Fibroblast of lung (primary cell): ENCODE measurements at regions not wholly inside any gene's neighbourhood (a gene's known extent, or its start where the extent isn't known, plus 50 kb on each side); places are given as distances from the start of the nearest gene placed in this dataset.

Source experiments
- EZH2 ChIP-seq: IDR thresholded peaks from 2 replicates; pipeline ENCODE4 v1.5.1; 2012; ENCODE audit warnings: low read length, control low read depth, mild to moderate bottlenecking; ENCODE audit errors: missing control alignments
- TF ChIP-seq, protein P1 (sequence below), 2 donors: IDR thresholded peaks in 1 of 2; conservative IDR thresholded peaks in 1 of 2; 1 replicate in 1 of 2; 2 replicates in 1 of 2; pipeline ENCODE4 v1.5.1; 2011 to 2012; ENCODE audit warnings: low read length in 2 of 2, control low read depth in 1 of 2, inconsistent platforms in 1 of 2, low read depth in 1 of 2, mild to moderate bottlenecking in 1 of 2

DNA sequence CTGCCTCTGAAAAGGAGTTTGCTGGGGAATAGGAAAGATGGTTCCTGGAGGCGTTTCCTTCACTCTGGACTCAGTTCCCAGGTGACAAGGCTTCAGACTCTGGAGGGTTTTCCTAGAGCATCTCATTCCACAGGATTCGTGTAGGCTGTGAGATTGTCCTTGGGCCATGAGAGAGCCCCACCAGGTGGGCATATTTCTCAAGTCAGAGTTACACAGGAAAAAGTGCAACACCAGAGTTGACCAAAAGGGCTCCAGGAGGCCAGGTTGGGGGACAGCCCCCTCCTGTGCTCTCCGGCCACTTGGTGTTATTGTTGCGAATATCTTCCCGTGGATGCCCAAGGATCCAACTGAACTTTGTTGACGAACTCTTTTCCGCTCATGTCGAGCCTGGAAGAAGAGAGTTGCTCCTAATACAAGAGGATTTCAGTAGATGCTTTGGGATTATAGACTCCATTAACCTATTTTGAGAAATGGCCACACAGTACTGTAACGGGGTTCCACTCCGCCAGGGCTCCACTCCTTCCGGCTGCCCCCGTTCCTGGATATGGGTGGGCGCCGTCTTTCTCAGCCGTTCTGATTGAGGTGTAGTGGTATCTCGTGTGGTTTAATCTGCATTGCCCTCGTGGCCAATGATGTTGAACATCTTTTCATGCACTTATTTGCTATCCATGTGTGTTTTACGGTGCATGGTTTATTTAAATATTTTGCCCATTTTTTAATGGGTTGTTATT is 580.3 kb downstream of the BRD1 start:
- TF ChIP-seq, protein P1, sequence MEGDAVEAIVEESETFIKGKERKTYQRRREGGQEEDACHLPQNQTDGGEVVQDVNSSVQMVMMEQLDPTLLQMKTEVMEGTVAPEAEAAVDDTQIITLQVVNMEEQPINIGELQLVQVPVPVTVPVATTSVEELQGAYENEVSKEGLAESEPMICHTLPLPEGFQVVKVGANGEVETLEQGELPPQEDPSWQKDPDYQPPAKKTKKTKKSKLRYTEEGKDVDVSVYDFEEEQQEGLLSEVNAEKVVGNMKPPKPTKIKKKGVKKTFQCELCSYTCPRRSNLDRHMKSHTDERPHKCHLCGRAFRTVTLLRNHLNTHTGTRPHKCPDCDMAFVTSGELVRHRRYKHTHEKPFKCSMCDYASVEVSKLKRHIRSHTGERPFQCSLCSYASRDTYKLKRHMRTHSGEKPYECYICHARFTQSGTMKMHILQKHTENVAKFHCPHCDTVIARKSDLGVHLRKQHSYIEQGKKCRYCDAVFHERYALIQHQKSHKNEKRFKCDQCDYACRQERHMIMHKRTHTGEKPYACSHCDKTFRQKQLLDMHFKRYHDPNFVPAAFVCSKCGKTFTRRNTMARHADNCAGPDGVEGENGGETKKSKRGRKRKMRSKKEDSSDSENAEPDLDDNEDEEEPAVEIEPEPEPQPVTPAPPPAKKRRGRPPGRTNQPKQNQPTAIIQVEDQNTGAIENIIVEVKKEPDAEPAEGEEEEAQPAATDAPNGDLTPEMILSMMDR (conservative IDR thresholded peaks at IDR 0.05 in 1 of 2, IDR thresholded peaks at IDR 0.05 in 1 of 2; ENCODE audit: low read depth in 1 of 2, low read length in 2 of 2): no peak
- no peak for TF ChIP-seq EZH2
